Peyer's patch (tissue), 4 donors: ENCODE measurements at regions not wholly inside any gene's neighbourhood (a gene's known extent, or its start where the extent isn't known, plus 50 kb on each side); places are given as distances from the start of the nearest gene placed in this dataset.

Source experiments
- DNase-seq, 3 donors: peaks; one replicate each; pipeline ENCODE4 v3.0.0-alpha.2; 2017 to 2019
- H3K27ac ChIP-seq, 4 donors: fragments of 200-600 bp; sonication (generic); one replicate each; pipeline ENCODE4 v1.5.1; 2016 to 2019
- H3K27me3 ChIP-seq, 2 donors: fragments of 200-600 bp; sonication (generic); one replicate each; pipeline ENCODE4 v1.5.1; 2019
- H3K36me3 ChIP-seq, 3 donors: fragments of 200-600 bp; sonication (generic); one replicate each; pipeline ENCODE4 v1.5.1; 2016 to 2019
- H3K4me1 ChIP-seq, 4 donors: fragments of 200-600 bp; sonication (generic); one replicate each; pipeline ENCODE4 v1.5.1; 2016 to 2019
- H3K4me3 ChIP-seq, 4 donors: fragments of 200-600 bp; sonication (generic); 1 replicate in 3 of 4; 2 replicates in 1 of 4; pipeline ENCODE4 v1.5.1; 2016 to 2019; ENCODE audit warnings: mild to moderate bottlenecking in 1 of 4
- H3K9me3 ChIP-seq, 4 donors: fragments of 200-600 bp; sonication (generic); one replicate each; pipeline ENCODE4 v1.5.1; 2016 to 2019; ENCODE audit warnings: mild to moderate bottlenecking in 1 of 4
- CTCF ChIP-seq, 6 experiments: fragments of 450-650 bp in 4 of 6; fragments of 200-600 bp in 2 of 6; sonication (generic) in 1 of 6; IDR thresholded peaks; one replicate each; pipeline ENCODE4 v1.5.1; 2017 to 2019; ENCODE audit warnings: antibody characterized with exemption in 6 of 6, mild to moderate bottlenecking in 3 of 6, moderate library complexity in 1 of 6
- POLR2A ChIP-seq, 2 donors: fragments of 450-650 bp; IDR thresholded peaks; one replicate each; pipeline ENCODE4 v1.5.1; 2017; ENCODE audit warnings: antibody characterized with exemption in 2 of 2, mild to moderate bottlenecking in 2 of 2, moderate library complexity in 2 of 2

DNA sequence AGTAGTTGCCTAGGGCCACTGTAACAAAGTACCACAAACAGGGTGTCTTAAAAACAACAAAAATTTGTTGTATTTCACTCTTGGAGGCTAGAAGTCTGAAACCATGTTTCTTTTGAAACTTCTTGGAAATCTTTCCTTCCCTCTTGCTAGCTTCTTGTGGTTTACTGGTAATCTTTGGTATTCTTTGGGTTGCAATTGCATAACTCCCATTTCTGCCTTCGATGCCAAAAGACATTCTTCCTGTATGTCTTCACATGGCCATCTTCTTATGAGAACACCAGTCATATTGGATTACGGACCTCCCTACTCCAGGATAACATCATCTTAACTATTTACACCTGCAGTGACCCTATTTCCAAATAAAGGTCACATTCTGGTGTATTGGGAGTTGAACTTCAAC is 357.4 kb downstream of the PPP1R3A start:
- H3K4me3 ChIP-seq = no peak overlapping the region
- no peaks in the 10 kb centered on the region for H3K9me3 ChIP-seq
- TF ChIP-seq CTCF (IDR thresholded peaks at IDR 0.05) (no peak), POLR2A (IDR thresholded peaks at IDR 0.05) (no peak)
- no peaks in the 10 kb centered on the region for H3K27me3 ChIP-seq
- DNase-seq = no peak
- no peaks in the 10 kb centered on the region for H3K36me3 ChIP-seq
- H3K4me1 ChIP-seq = no peaks in the 10 kb centered on the region
- H3K27ac ChIP-seq = no peak overlapping the region

DNA sequence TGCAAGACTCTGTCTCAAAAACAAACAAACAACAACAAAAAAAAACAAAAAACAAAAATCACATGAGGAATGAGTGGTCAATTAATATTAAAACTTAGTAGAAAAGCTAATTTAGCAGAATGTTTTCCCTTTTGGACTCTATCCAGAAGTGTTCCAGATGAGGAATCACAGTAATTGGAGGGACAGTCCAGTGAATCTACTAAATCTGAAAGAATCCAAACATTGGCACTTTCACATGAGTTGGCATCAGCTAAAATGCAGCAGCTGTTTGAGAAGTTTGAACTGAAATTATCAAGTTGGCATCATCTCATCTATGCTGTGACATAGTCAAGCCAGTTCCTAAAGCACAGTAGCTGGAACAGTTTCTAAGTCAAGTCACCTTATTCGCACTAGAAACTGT is 367.8 kb downstream of the PPP1R3A start:
- no peak for DNase-seq
- Histone ChIP-seq H3K27ac (no peak overlapping the region), H3K4me1 (no peaks in the 10 kb centered on the region), H3K9me3 (no peaks in the 10 kb centered on the region), H3K36me3 (no peaks in the 10 kb centered on the region), H3K27me3 (no peaks in the 10 kb centered on the region), H3K4me3 (no peak overlapping the region)
- TF ChIP-seq CTCF (IDR thresholded peaks at IDR 0.05) = no peak
- no peak for TF ChIP-seq POLR2A (IDR thresholded peaks at IDR 0.05)

GRCh38 chr7:113548561-113548960 is 370.2 kb downstream of the PPP1R3A start:
- H3K27ac ChIP-seq = no peak overlapping the region
- H3K36me3 ChIP-seq = no peaks in the 10 kb centered on the region
- H3K9me3 ChIP-seq = no peaks in the 10 kb centered on the region
- DNase-seq = no peak
- no peak overlapping the region for H3K4me3 ChIP-seq
- no peaks in the 10 kb centered on the region for H3K27me3 ChIP-seq
- TF ChIP-seq POLR2A (IDR thresholded peaks at IDR 0.05) (no peak), CTCF (IDR thresholded peaks at IDR 0.05) (no peak)
- H3K4me1 ChIP-seq = no peaks in the 10 kb centered on the region

- Histone ChIP-seq H3K36me3 (no peaks in the 10 kb centered on the region), H3K4me1 (no peaks in the 10 kb centered on the region), H3K27ac (no peak overlapping the region), H3K27me3 (no peaks in the 10 kb centered on the region), H3K9me3 (no peaks in the 10 kb centered on the region), H3K4me3 (no peak overlapping the region)
- no peak for DNase-seq
- TF ChIP-seq CTCF (IDR thresholded peaks at IDR 0.05) (no peak), POLR2A (IDR thresholded peaks at IDR 0.05) (no peak)
These were observed 370.7 kb downstream of the PPP1R3A start for GRCh38 chr7:113548137-113548536.

- Histone ChIP-seq H3K4me1 (no peaks in the 10 kb centered on the region), H3K4me3 (no peak overlapping the region), H3K27me3 (no peaks in the 10 kb centered on the region), H3K36me3 (no peaks in the 10 kb centered on the region), H3K9me3 (no peaks in the 10 kb centered on the region), H3K27ac (no peak overlapping the region)
- DNase-seq = no peak
- TF ChIP-seq POLR2A (IDR thresholded peaks at IDR 0.05) = no peak
- TF ChIP-seq CTCF (IDR thresholded peaks at IDR 0.05) = no peak
These were observed 397.3 kb downstream of the PPP1R3A start for GRCh38 chr7:113521468-113521867.

DNA sequence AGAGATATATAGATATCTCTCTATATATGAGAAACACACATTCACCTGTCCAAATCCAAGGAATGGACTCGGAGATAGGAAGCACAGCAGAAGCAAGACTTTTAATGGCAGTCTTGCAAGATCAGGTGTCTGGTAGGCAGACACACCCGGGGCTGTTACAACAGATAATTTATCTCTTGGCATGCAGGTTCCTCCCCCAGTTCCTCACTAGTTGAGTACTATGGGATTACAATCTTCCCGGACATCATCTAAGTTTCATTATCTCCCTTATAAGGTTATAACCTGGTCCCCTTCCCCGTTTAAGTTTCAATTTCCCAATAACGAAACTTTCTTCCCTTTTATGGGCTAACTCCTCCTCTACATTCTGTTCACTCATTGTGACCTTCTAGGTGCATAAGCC is 399.3 kb downstream of the PPP1R3A start:
- Histone ChIP-seq H3K4me1 (no peaks in the 10 kb centered on the region), H3K27ac (no peak overlapping the region), H3K9me3 (no peaks in the 10 kb centered on the region), H3K36me3 (no peaks in the 10 kb centered on the region), H3K4me3 (no peak overlapping the region), H3K27me3 (no peaks in the 10 kb centered on the region)
- TF ChIP-seq POLR2A (IDR thresholded peaks at IDR 0.05) (no peak), CTCF (IDR thresholded peaks at IDR 0.05) (no peak)
- no peak for DNase-seq
